ENCODE measurements at regions not wholly inside any gene's neighbourhood (a gene's known extent, or its start where the extent isn't known, plus 50 kb on each side); places are given as distances from the start of the nearest gene placed in this dataset.

GRCh38 chr9:38319496-38320173 lies 72.9 kb upstream of the ALDH1B1 start:
- no peak for TF ChIP-seq CTCF (IDR thresholded peaks at IDR 0.05; ENCODE audit: low read depth, low read length, missing input control)
- no peak for TF ChIP-seq MAX (IDR thresholded peaks at IDR 0.05)
- TF ChIP-seq SP1 (IDR thresholded peaks at IDR 0.05) = no peak
- TF ChIP-seq ATF3 (IDR thresholded peaks at IDR 0.05) = no peak
- no peak for TF ChIP-seq JUND (IDR thresholded peaks at IDR 0.05)
- TF ChIP-seq NR2F2 (IDR thresholded peaks at IDR 0.05) = no peak
- TF ChIP-seq REST (IDR thresholded peaks at IDR 0.05) = no peak
- TF ChIP-seq RAD21 (IDR thresholded peaks at IDR 0.05) = no peak
- TF ChIP-seq EGR1 (IDR thresholded peaks at IDR 0.05; ENCODE audit: low read depth in 2 of 2) = no peak

Data from liver (tissue), 3 donors.